GM12878 (cell line): ENCODE measurements at regions not wholly inside any gene's neighbourhood (a gene's known extent, or its start where the extent isn't known, plus 50 kb on each side); places are given as distances from the start of the nearest gene placed in this dataset.

Source experiments
- JUNB ChIP-seq: IDR thresholded peaks from 2 replicates; pipeline ENCODE4 v1.6.1; 2016; ENCODE audit warnings: antibody characterized with exemption, mild to moderate bottlenecking
- NBN ChIP-seq: fragments of 450-650 bp; IDR thresholded peaks from 2 replicates; pipeline ENCODE4 v1.6.1; 2016
- PBX3 ChIP-seq: IDR thresholded peaks from 2 replicates; pipeline ENCODE4 v1.6.1; 2011; ENCODE audit warnings: mild to moderate bottlenecking, low read depth, low read length, moderate library complexity; ENCODE audit not compliant: insufficient replicate concordance
- RELB ChIP-seq: fragments of 450-650 bp; IDR thresholded peaks from 2 replicates; pipeline ENCODE4 v1.6.1; 2017; ENCODE audit warnings: low read depth, mild to moderate bottlenecking, moderate library complexity
- TF ChIP-seq, protein P1 (sequence below): IDR thresholded peaks from 2 replicates; pipeline ENCODE4 v1.6.1; 2012; ENCODE audit warnings: low read depth, low read length, improper control_type of control experiment
- TF ChIP-seq, protein P2 (sequence below), 3 experiments: IDR thresholded peaks in 2 of 3; conservative IDR thresholded peaks in 1 of 3; 2 replicates each; pipeline ENCODE4 v1.5.1; 2011; ENCODE audit warnings: low read depth in 3 of 3, low read length in 3 of 3, mild to moderate bottlenecking in 3 of 3, control low read depth in 2 of 3, moderate library complexity in 2 of 3, inconsistent platforms in 1 of 3, mixed read lengths in 1 of 3; ENCODE audit not compliant: control insufficient read depth in 2 of 3, insufficient read depth in 1 of 3; ENCODE audit errors: extremely low read depth in 1 of 3

- TF ChIP-seq, protein P1, sequence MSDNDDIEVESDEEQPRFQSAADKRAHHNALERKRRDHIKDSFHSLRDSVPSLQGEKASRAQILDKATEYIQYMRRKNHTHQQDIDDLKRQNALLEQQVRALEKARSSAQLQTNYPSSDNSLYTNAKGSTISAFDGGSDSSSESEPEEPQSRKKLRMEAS, result no peak
- TF ChIP-seq RELB (no peak), JUNB (no peak), PBX3 (no peak), NBN (no peak)
- TF ChIP-seq, protein P2, sequence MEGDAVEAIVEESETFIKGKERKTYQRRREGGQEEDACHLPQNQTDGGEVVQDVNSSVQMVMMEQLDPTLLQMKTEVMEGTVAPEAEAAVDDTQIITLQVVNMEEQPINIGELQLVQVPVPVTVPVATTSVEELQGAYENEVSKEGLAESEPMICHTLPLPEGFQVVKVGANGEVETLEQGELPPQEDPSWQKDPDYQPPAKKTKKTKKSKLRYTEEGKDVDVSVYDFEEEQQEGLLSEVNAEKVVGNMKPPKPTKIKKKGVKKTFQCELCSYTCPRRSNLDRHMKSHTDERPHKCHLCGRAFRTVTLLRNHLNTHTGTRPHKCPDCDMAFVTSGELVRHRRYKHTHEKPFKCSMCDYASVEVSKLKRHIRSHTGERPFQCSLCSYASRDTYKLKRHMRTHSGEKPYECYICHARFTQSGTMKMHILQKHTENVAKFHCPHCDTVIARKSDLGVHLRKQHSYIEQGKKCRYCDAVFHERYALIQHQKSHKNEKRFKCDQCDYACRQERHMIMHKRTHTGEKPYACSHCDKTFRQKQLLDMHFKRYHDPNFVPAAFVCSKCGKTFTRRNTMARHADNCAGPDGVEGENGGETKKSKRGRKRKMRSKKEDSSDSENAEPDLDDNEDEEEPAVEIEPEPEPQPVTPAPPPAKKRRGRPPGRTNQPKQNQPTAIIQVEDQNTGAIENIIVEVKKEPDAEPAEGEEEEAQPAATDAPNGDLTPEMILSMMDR (IDR thresholded peaks at IDR 0.05 in 2 of 3, conservative IDR thresholded peaks at IDR 0.05 in 1 of 3; ENCODE audit: control insufficient read depth in 2 of 3, extremely low read depth in 1 of 3, insufficient read depth in 1 of 3, low read depth in 3 of 3, low read length in 3 of 3), result no peak
Measured at GRCh38 chr7:28297801-28298459, 114.4 kb upstream of the CREB5 start.
